T-helper 1 cell treated with Interleukin-12 subunit alpha and Interleukin-12 subunit beta and Interleukin-4 antibody, amounts not matched to agents 30 μg/mL and 1 μg/mL, for 36 hours (primary cell): ENCODE measurements at regions not wholly inside any gene's neighbourhood (a gene's known extent, or its start where the extent isn't known, plus 50 kb on each side); places are given as distances from the start of the nearest gene placed in this dataset.

Source experiments
- H3K27ac Mint-ChIP-seq: one replicate; pipeline ENCODE4 v1.8.0; 2021; ENCODE audit warnings: mild to moderate bottlenecking, mixed read lengths
- H3K27me3 Mint-ChIP-seq: one replicate; pipeline ENCODE4 v1.8.0; 2021; ENCODE audit warnings: low read depth, mixed read lengths
- H3K36me3 Mint-ChIP-seq: one replicate; pipeline ENCODE4 v1.8.0; 2021; ENCODE audit warnings: low read depth, mixed read lengths
- H3K4me1 Mint-ChIP-seq: one replicate; pipeline ENCODE4 v1.8.0; 2021; ENCODE audit warnings: low read depth, mixed read lengths
- H3K4me3 Mint-ChIP-seq: one replicate; pipeline ENCODE4 v1.8.0; 2021; ENCODE audit warnings: mild to moderate bottlenecking, moderate library complexity, mixed read lengths
- H3K9me3 Mint-ChIP-seq: one replicate; pipeline ENCODE4 v1.8.0; 2021; ENCODE audit warnings: mixed read lengths

DNA sequence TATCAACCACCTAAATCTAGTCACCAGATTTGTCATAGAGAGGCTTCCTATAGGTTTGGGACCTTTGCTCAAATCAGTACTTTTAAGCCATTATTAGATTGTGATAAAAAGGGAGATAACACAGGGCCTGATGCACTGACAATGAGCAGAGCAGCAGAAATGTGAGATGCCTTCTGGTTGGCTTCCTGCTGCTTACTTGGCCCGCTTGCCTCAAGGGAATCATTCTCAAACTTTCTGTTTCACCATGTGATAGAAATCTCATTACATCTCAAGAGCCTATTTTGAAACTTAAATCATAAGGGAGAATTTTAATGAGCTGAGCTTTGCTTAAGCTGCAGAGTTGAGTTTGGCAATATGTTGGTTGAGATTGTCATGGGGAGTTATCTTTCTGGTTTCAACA is 606.0 kb downstream of the DHX35 start:
- Mint-ChIP-seq H3K27me3 (no peaks in the 10 kb centered on the region), H3K36me3 (no peaks in the 10 kb centered on the region), H3K4me1 (no peaks in the 10 kb centered on the region), H3K4me3 (no peak overlapping the region), H3K27ac (no peak overlapping the region), H3K9me3 (no peaks in the 10 kb centered on the region)

- H3K4me3 Mint-ChIP-seq = no peak overlapping the region
- H3K4me1 Mint-ChIP-seq = no peaks in the 10 kb centered on the region
- H3K36me3 Mint-ChIP-seq = no peaks in the 10 kb centered on the region
- H3K27me3 Mint-ChIP-seq = no peaks in the 10 kb centered on the region
- H3K9me3 Mint-ChIP-seq = no peaks in the 10 kb centered on the region
- H3K27ac Mint-ChIP-seq = no peak overlapping the region
Measured at GRCh38 chr20:39563349-39563748, 601.2 kb downstream of the DHX35 start.

DNA sequence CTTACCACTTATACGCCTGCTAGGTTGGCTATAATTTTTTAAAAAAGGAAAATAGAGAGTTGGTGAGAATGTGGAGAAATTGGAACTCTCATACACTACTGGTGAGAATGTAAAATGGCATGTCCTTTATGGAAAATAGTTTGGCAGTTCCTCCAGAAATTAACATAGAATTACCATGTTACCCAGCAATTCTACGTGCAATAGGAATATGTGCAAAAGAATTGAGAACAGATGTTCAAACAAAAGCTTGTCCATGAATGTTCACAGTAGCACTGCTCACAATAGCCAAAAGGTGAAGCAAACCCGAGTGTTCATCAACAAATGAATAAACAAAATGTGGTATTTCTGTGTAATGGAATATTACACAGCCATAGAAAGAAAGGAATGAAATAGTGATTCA is 592.2 kb downstream of the DHX35 start:
- H3K36me3 Mint-ChIP-seq = no peaks in the 10 kb centered on the region
- H3K27me3 Mint-ChIP-seq = no peaks in the 10 kb centered on the region
- no peaks in the 10 kb centered on the region for H3K9me3 Mint-ChIP-seq
- H3K4me3 Mint-ChIP-seq = no peak overlapping the region
- no peaks in the 10 kb centered on the region for H3K4me1 Mint-ChIP-seq
- H3K27ac Mint-ChIP-seq = no peak overlapping the region

DNA sequence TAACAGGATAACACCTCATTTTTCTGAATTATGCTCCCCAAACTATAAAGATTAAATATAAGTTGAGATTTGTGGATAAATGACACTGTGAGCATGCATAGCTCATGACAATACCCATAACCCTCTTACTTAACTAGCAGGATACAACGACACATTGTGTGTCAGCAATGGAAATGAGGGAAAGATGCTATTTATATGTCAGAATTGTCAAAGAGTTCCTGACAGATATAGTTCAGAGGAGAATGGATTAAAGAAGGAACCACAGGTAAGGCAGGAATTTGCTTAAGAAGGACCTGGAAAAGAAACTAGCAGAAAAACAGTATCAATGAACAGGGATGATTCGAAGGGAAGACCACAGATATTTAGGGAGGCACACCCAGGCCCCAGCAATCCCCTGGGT is 591.0 kb downstream of the DHX35 start:
- no peaks in the 10 kb centered on the region for H3K36me3 Mint-ChIP-seq
- no peak overlapping the region for H3K4me3 Mint-ChIP-seq
- H3K27ac Mint-ChIP-seq = no peak overlapping the region
- no peaks in the 10 kb centered on the region for H3K9me3 Mint-ChIP-seq
- no peaks in the 10 kb centered on the region for H3K27me3 Mint-ChIP-seq
- H3K4me1 Mint-ChIP-seq = no peaks in the 10 kb centered on the region

DNA sequence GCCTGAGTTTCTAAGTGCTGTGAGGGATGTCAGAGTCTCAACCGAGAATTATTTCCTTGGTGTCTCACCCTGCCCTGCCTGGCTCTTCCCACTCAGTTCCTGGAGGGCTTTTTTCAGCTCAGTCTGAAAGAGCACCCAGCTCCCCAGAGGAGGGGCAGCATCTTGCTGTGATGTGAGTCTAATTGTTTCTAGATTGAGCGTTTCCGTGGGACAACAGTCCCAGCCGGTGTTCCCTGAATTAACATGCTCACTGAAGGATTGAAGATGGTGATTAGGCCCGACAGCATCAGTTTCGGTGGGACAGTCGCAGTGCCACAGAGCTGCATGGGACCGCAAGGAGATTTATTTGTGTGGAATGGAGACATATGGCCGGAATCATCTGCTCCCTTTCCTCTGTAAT is 587.6 kb downstream of the DHX35 start:
- Mint-ChIP-seq H3K4me3 (no peak overlapping the region), H3K27ac (no peak overlapping the region), H3K36me3 (no peaks in the 10 kb centered on the region), H3K4me1 (no peaks in the 10 kb centered on the region), H3K27me3 (no peaks in the 10 kb centered on the region), H3K9me3 (no peaks in the 10 kb centered on the region)

DNA sequence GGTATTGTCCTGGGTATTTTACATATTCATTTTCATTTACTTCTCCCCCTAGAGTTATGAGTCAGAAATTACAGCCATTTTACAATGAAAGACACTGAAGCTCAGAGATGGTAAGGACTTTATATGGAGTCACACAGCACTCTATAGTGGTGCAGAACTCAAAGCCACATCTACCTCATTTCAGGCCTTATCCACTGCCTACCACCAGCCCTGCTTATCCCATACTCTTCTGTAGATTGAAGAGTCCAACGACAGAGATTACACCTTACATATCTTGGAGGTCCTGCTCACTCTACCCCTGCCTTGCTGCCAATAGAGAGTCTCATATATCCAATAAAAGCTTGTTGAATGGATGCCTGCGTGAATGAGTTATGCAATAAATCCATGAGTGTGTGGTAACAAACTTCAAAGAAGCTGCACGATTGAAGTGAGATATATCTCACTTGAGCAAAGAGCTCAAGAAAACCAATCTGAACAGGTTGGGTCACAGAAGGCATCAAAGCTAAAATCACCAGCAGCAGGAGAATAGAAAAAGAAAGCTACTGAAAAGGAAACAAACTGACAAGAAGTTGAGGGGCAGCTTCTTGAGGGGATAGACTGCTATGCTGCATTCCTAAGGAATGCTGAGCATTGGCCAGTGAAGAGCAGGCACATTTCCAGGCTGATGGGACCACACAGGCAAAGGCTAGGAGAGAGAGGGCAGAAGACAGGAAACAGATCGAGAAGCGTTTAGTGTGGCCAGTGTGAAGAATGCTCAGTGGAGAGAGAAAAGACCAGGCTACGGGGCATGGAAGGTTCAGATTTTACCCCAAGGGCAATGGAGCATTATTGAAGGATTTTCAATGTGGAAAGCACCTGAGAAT is 585.6 kb downstream of the DHX35 start:
- H3K9me3 Mint-ChIP-seq = no peaks in the 10 kb centered on the region
- H3K27me3 Mint-ChIP-seq = no peaks in the 10 kb centered on the region
- H3K36me3 Mint-ChIP-seq = no peaks in the 10 kb centered on the region
- no peak overlapping the region for H3K4me3 Mint-ChIP-seq
- no peak overlapping the region for H3K27ac Mint-ChIP-seq
- no peaks in the 10 kb centered on the region for H3K4me1 Mint-ChIP-seq

GRCh38 chr20:39541136-39541803 is 579.1 kb downstream of the DHX35 start:
- Mint-ChIP-seq H3K4me3 (no peak overlapping the region), H3K36me3 (no peaks in the 10 kb centered on the region), H3K4me1 (no peaks in the 10 kb centered on the region), H3K27ac (no peak overlapping the region), H3K27me3 (no peaks in the 10 kb centered on the region), H3K9me3 (no peaks in the 10 kb centered on the region)

DNA sequence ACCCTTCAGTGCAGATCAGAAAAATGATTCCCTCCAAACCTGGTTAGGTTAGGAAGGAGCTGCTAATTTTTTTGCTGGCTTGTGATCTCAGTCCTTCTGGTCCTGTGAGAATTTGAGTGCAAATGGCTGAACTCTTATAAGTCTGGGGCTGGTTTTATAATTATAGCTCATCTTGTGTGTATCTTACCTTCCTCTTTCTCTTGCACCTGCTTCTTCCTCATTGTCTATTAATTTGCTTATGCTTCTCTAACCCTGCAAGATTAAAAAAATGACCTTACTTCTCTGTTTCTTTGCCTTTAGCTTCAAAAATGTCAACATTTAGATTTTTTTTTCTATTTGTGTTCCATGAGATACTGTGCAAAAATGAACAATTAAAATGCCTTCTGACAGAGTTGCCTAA is 576.2 kb downstream of the DHX35 start:
- Mint-ChIP-seq H3K9me3 (no peaks in the 10 kb centered on the region), H3K36me3 (no peaks in the 10 kb centered on the region), H3K27me3 (no peaks in the 10 kb centered on the region), H3K4me1 (no peaks in the 10 kb centered on the region), H3K4me3 (no peak overlapping the region), H3K27ac (no peak overlapping the region)

DNA sequence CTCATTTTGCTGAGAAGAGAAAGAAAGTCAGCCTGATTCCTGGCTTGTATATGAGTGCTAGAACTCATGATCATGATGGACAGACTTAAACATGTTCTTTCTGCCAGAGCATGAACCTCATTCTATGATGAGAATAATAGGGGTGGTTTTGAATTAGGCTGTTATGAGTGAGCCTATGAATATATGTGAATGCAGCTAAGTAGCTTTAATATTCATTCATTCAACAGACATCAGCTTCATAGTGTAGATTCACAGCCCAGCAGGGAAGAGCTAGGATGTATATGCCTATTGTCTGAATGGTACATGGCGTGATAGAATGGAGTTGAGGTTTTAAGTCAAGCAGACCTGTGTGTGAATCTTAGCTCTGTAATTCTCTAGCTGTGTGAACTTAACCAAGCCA is 573.2 kb downstream of the DHX35 start:
- Mint-ChIP-seq H3K9me3 (no peaks in the 10 kb centered on the region), H3K4me1 (no peaks in the 10 kb centered on the region), H3K27ac (no peak overlapping the region), H3K27me3 (no peaks in the 10 kb centered on the region), H3K36me3 (no peaks in the 10 kb centered on the region), H3K4me3 (no peak overlapping the region)

GRCh38 chr20:39534846-39535245 is 572.7 kb downstream of the DHX35 start:
- Mint-ChIP-seq H3K4me3 (no peak overlapping the region), H3K27me3 (no peaks in the 10 kb centered on the region), H3K36me3 (no peaks in the 10 kb centered on the region), H3K27ac (no peak overlapping the region), H3K9me3 (no peaks in the 10 kb centered on the region), H3K4me1 (no peaks in the 10 kb centered on the region)

GRCh38 chr20:39533858-39534257 is 571.7 kb downstream of the DHX35 start:
- no peaks in the 10 kb centered on the region for H3K27me3 Mint-ChIP-seq
- H3K9me3 Mint-ChIP-seq = no peaks in the 10 kb centered on the region
- no peak overlapping the region for H3K4me3 Mint-ChIP-seq
- H3K4me1 Mint-ChIP-seq = no peaks in the 10 kb centered on the region
- no peak overlapping the region for H3K27ac Mint-ChIP-seq
- H3K36me3 Mint-ChIP-seq = no peaks in the 10 kb centered on the region

DNA sequence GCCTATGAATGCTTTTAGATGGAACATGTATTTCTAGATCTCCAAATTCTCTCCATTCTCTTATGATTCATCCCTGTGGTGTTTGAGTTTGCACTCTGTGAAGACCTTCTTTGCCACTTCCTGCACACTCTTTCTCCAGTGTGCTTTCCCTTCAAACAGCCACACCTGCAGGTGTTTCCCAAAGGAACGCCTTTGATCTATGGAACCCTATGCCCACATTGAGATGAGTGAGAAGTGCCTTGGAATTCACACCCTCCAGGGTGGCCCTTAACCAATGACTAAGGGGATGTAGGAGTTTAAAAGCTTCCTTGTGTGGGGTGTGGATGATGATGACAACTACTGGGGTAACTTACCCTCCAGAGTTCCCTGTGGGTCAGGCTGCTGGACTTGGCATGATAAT is 570.1 kb downstream of the DHX35 start:
- no peaks in the 10 kb centered on the region for H3K4me1 Mint-ChIP-seq
- H3K36me3 Mint-ChIP-seq = no peaks in the 10 kb centered on the region
- no peaks in the 10 kb centered on the region for H3K27me3 Mint-ChIP-seq
- no peak overlapping the region for H3K4me3 Mint-ChIP-seq
- H3K9me3 Mint-ChIP-seq = no peaks in the 10 kb centered on the region
- no peak overlapping the region for H3K27ac Mint-ChIP-seq

DNA sequence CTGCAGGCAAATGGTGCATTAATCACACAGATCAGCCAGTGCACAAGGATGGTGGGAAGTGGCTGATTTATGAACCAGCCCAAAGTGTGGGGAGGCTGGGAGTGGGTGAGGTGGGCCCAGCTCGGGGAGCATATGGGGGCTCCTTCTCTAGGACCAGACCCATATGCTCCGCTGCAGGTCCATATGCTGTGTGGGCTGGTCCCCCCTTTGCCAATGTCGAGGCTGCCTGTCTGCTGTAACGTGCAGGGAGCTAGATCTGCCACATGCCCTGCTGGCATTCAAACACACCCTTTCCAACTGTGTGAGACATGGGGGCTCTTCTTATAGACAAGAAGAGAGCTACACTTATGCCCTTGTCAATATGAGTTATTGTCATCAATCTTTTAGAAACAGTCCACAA is 566.3 kb downstream of the DHX35 start:
- Mint-ChIP-seq H3K9me3 (no peaks in the 10 kb centered on the region), H3K27me3 (no peaks in the 10 kb centered on the region), H3K27ac (no peak overlapping the region), H3K4me3 (no peak overlapping the region), H3K4me1 (no peaks in the 10 kb centered on the region), H3K36me3 (no peaks in the 10 kb centered on the region)

DNA sequence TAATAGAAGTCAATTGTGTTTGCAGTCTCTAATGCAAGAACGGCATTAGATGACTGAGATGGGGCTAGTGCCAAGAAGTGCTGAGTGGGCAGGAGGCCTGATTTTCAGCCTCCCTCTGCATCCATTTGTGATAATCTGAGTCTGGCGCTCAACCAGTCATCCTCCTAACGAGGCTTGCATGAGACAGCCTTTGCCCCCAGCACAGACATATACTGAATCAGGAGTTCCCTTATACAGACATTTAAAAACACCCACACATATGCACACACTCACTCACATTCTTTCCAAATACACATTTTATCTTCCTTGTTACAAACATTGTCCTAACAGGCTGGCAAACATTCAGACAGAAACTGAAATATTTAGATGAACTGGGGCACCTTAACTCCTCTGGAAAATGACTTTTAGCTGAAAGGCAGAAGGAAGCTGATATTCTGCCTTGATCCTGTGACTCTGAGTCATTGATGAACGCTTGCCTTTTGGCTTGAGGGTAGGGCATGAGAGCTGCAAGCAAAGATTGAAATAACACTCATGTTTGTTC is 562.3 kb downstream of the DHX35 start:
- Mint-ChIP-seq H3K36me3 (no peaks in the 10 kb centered on the region), H3K4me1 (no peaks in the 10 kb centered on the region), H3K27me3 (no peaks in the 10 kb centered on the region)

GRCh38 chr20:39523405-39523804 is 561.3 kb downstream of the DHX35 start:
- no peaks in the 10 kb centered on the region for H3K9me3 Mint-ChIP-seq
- no peaks in the 10 kb centered on the region for H3K27me3 Mint-ChIP-seq
- no peaks in the 10 kb centered on the region for H3K4me1 Mint-ChIP-seq
- no peak overlapping the region for H3K27ac Mint-ChIP-seq
- H3K4me3 Mint-ChIP-seq = no peak overlapping the region
- no peaks in the 10 kb centered on the region for H3K36me3 Mint-ChIP-seq

More for the DNA sequence above, 562.3 kb downstream of the DHX35 start:
- no peaks in the 10 kb centered on the region for H3K9me3 Mint-ChIP-seq
- no peak overlapping the region for H3K27ac Mint-ChIP-seq
- H3K4me3 Mint-ChIP-seq = no peak overlapping the region
